Tibial nerve (tissue), 4 donors: ENCODE measurements at regions not wholly inside any gene's neighbourhood (a gene's known extent, or its start where the extent isn't known, plus 50 kb on each side); places are given as distances from the start of the nearest gene placed in this dataset.

Experiments used
- EP300 ChIP-seq, 2 donors: sonication (generic); formaldehyde crosslinking; IDR thresholded peaks; one replicate each; pipeline ENCODE4 v1.6.1; 2017; ENCODE audit warnings: antibody characterized with exemption in 2 of 2, mild to moderate bottlenecking in 1 of 2
- POLR2A ChIP-seq, 2 donors: fragments of 450-650 bp; IDR thresholded peaks; one replicate each; pipeline ENCODE4 v1.6.1; 2017; ENCODE audit warnings: antibody characterized with exemption in 2 of 2, mild to moderate bottlenecking in 2 of 2, moderate library complexity in 2 of 2
- TF ChIP-seq, protein P1 (sequence below), 5 experiments: fragments of 200-600 bp in 3 of 5; fragments of 450-650 bp in 2 of 5; sonication (generic) in 3 of 5; IDR thresholded peaks; one replicate each; pipeline ENCODE4 v1.5.1; 2016 to 2019; ENCODE audit warnings: antibody characterized with exemption in 5 of 5, mild to moderate bottlenecking in 3 of 5, moderate library complexity in 2 of 5

DNA sequence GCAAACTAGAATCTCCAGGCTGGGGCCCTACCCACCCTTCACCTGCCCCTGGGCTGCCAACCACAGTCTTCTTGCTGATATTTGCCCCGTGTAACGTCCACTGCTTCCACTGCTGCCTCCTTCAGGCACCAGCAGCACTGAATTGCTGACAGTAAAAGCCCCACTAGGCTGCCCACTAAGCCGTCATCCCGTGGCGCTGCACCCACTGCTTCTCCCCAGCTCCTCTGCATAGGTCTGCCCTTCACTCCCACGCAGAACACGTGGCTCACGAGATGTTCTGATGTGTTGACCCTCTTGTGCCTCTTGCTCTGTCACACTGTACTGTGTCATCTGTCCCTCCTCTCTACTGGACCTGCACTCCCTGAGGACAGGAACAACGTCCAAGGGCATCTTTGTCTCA is 86.3 kb upstream of the HIVEP1 start:
- no peak for TF ChIP-seq POLR2A (IDR thresholded peaks at IDR 0.05)
- TF ChIP-seq, protein P1, sequence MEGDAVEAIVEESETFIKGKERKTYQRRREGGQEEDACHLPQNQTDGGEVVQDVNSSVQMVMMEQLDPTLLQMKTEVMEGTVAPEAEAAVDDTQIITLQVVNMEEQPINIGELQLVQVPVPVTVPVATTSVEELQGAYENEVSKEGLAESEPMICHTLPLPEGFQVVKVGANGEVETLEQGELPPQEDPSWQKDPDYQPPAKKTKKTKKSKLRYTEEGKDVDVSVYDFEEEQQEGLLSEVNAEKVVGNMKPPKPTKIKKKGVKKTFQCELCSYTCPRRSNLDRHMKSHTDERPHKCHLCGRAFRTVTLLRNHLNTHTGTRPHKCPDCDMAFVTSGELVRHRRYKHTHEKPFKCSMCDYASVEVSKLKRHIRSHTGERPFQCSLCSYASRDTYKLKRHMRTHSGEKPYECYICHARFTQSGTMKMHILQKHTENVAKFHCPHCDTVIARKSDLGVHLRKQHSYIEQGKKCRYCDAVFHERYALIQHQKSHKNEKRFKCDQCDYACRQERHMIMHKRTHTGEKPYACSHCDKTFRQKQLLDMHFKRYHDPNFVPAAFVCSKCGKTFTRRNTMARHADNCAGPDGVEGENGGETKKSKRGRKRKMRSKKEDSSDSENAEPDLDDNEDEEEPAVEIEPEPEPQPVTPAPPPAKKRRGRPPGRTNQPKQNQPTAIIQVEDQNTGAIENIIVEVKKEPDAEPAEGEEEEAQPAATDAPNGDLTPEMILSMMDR (IDR thresholded peaks at IDR 0.05): no peak
- no peak for TF ChIP-seq EP300 (IDR thresholded peaks at IDR 0.05)
